Erythroblast (primary cell): ENCODE measurements at regions not wholly inside any gene's neighbourhood (a gene's known extent, or its start where the extent isn't known, plus 50 kb on each side); places are given as distances from the start of the nearest gene placed in this dataset.

Experiments used
- DNase-seq, 2 experiments: peaks; one replicate each; lab custom pipeline; 2025; lab: John Stamatoyannopoulos, UW
- GATA1 ChIP-seq: IDR thresholded peaks from 2 replicates; pipeline ENCODE4 v1.6.1; 2011; ENCODE audit warnings: low read depth, mild to moderate bottlenecking, control low read depth, low read length, moderate library complexity
- POLR2A ChIP-seq: IDR thresholded peaks from 2 replicates; pipeline ENCODE4 v1.6.1; 2011; ENCODE audit warnings: mild to moderate bottlenecking, low read length

GRCh38 chr2:146503366-146503765 is 1341.5 kb upstream of the ACVR2A start:
- no peak for DNase-seq
- TF ChIP-seq GATA1 (no peak), POLR2A (no peak)

DNA sequence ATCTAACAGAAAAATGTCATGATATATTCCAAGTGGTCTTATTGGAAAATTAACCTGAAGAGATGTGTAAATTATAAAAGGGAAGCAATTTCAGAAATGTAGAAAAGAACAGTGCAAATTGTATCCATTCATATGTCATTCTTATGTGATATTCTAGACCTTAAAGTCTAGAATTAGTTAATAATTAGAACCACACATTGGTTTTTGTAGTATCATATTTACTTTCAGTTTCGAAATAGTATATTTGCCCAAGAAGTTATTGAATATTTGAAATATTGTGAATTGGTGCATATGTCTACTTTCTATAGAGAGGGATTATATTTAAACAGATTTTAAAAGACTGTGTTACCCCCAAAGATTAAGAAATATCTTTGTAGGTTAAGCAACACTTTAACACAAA is 1348.6 kb upstream of the ACVR2A start:
- TF ChIP-seq POLR2A (no peak), GATA1 (no peak)

GRCh38 chr2:146489386-146489785 is 1355.4 kb upstream of the ACVR2A start:
- no peak for TF ChIP-seq POLR2A
- no peak for TF ChIP-seq GATA1
- no peak for DNase-seq

More for the DNA sequence above, 1348.6 kb upstream of the ACVR2A start:
- no peak for DNase-seq

GRCh38 chr2:146481629-146482028 is 1363.2 kb upstream of the ACVR2A start:
- DNase-seq = no peak
- TF ChIP-seq POLR2A = no peak
- no peak for TF ChIP-seq GATA1

DNA sequence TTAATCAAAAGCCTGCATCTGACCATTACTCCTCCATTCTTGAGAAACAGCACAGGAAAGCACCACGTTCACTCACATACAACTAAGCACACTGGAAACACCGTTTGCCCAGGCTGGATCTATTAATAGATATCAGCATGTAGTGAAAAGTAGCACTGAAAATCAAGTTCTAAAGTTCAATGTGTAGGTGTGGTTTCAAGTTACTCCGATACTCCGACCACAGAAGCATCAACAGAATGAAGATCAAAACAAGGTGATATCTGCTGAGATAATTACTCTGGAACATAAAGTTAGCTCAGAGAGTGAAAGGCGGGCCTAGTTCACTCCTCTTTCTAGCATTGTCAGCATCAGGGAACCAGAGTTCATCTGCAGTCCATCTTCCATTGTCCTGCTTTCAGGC is 1367.4 kb upstream of the ACVR2A start:
- TF ChIP-seq POLR2A = no peak
- no peak for TF ChIP-seq GATA1

GRCh38 chr2:146468578-146468977 is 1376.3 kb upstream of the ACVR2A start:
- DNase-seq = no peak
- TF ChIP-seq GATA1 = no peak
- TF ChIP-seq POLR2A = no peak

More for the DNA sequence above, 1367.4 kb upstream of the ACVR2A start:
- no peak for DNase-seq

- TF ChIP-seq POLR2A = no peak
- TF ChIP-seq GATA1 = no peak
- DNase-seq = no peak
Observed at GRCh38 chr2:146467425-146467824, 1377.4 kb upstream of the ACVR2A start.

GRCh38 chr2:146465460-146465859 is 1379.4 kb upstream of the ACVR2A start:
- no peak for DNase-seq
- no peak for TF ChIP-seq GATA1
- TF ChIP-seq POLR2A = no peak

- TF ChIP-seq POLR2A = no peak
- TF ChIP-seq GATA1 = no peak
- DNase-seq = no peak
Observed at GRCh38 chr2:146461068-146461467, 1383.8 kb upstream of the ACVR2A start.

DNA sequence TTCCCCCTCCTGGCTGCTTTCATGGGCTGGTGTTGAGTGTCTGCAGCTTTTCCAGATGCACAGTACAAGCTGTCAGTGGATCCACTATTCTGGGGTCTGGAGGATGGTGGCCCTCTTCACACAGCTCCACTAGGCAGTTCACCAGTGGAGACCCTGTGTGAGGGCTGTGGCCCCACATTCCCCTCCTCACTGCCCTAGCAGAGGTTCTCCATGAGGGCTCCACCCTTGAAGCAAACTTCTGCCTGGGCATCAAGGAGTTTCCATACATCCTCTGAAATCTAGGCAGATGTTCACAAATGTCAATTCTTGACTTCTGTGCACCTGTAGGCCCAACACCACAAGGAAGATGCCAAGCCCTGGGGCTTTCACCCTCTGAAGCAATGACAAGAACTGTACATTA is 1386.2 kb upstream of the ACVR2A start:
- TF ChIP-seq POLR2A (no peak), GATA1 (no peak)
- DNase-seq = no peak

- no peak for TF ChIP-seq GATA1
- no peak for DNase-seq
Observed at GRCh38 chr2:146457221-146457620, 1387.6 kb upstream of the ACVR2A start.

DNA sequence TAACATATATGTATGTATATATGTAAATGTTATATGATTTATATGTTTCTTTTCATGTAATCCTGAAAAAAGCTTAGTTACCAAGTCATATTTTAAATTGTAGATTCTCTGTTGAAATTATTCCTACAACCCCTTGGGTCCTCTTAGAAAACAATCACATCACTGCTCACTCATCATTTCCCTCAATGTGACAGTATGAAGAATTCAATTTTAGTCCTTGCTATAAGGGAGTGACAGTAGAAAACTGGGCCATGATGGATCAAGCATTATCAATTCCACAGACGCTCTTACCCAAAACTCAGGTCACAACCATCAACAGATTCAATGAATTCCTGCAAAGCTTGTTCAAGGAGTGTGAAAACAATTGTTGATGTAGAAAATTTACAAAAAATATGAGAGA is 1389.5 kb upstream of the ACVR2A start:
- TF ChIP-seq GATA1 (no peak), POLR2A (no peak)
- no peak for DNase-seq

DNA sequence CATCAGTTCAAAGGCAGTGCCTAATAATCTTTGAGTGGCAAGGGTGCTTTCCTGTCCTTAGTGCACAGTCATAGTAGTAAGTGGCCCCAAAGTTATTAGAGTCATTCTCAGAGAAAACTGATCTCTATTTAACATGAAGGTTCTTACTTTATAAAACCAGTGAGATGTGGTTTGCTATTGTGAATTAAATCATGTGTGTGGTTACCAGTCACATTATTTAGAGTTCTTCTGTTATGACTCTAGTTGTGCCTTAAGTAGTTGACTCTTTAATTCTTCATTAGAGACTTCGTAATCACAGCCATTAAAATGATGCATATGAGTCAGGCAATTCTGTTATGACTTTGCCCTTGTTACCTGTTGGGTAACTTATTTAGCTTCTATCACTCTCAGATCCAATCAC is 1392.9 kb upstream of the ACVR2A start:
- DNase-seq = no peak
- TF ChIP-seq GATA1 = no peak
- no peak for TF ChIP-seq POLR2A

- TF ChIP-seq GATA1 (no peak), POLR2A (no peak)
- DNase-seq = no peak
Observed at GRCh38 chr2:146450131-146450530, 1394.7 kb upstream of the ACVR2A start.

DNA sequence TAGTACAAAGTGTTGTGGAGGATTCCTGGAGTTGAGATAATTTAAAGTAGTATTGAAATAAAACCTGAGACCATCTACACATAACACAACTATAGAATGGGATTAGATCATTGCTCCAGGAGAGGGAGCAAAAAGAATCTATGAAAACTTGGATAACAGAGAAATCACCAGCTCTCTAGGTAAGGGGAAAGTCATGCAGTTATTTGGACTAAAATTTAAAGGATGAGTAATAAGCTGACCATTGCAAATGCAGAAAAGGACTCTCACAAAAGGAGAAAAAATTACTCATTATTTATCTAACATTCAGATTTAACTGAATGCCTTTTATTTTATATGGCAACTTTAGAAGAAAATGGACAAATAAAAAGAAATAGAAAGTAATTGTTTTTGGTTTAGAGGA is 1399.8 kb upstream of the ACVR2A start:
- no peak for DNase-seq
- TF ChIP-seq POLR2A (no peak), GATA1 (no peak)

- TF ChIP-seq POLR2A (no peak), GATA1 (no peak)
- DNase-seq = no peak
Observed at GRCh38 chr2:146444085-146444484, 1400.7 kb upstream of the ACVR2A start.

DNA sequence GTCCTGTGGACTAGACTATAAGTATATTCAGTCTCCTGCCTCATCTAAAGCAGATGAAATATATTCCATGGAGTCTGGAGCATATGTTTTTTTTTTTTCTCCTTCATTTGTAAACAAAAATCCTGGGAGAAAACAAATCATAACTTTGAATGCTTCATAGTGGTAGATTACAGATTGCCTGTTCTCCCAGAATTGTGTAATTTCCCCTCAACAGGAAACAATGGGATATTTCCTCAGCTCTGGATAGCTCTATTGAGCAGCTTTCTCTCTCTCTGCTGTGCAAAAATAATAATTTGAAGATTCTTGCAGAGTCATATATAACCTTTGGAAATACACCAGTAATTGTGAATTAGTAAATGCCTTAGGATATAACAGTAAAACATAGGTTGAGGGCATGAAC is 1406.6 kb upstream of the ACVR2A start:
- no peak for TF ChIP-seq POLR2A
- no peak for TF ChIP-seq GATA1
- DNase-seq = no peak
